ENCODE measurements at regions not wholly inside any gene's neighbourhood (a gene's known extent, or its start where the extent isn't known, plus 50 kb on each side); places are given as distances from the start of the nearest gene placed in this dataset.

DNA sequence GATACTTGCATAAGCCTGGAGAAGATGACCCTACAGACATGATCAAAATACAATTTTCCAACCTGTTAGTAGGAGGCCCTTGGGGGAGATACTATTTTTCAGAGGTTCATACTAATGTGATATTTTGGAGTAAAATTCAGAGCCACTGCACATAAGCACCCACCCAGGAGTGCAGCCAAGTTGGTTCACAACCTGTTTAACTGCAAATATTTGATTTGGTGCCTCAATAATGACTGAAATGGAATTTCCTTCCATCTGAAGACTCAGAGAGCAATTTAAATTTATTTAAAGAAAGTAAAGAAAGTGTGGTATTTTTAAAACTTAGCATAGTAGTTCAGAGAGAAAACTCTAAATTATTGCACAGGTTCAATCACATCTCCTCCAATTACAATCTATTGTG lies 77.5 kb upstream of the FBN2 start:
- no peak overlapping the region for H3K4me3 ChIP-seq (ENCODE audit: low read depth, low read length)
- DNase-seq (ENCODE audit: low read depth) = no peak
- TF ChIP-seq POLR2A (IDR thresholded peaks at IDR 0.05; ENCODE audit: extremely low read depth, insufficient read length) (no peak), MYC (IDR thresholded peaks at IDR 0.05; ENCODE audit: low read depth, low read length) (no peak)
- TF ChIP-seq, protein P1, sequence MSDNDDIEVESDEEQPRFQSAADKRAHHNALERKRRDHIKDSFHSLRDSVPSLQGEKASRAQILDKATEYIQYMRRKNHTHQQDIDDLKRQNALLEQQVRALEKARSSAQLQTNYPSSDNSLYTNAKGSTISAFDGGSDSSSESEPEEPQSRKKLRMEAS (IDR thresholded peaks at IDR 0.05; ENCODE audit: low read depth, low read length) = no peak
- TF ChIP-seq, protein P2, sequence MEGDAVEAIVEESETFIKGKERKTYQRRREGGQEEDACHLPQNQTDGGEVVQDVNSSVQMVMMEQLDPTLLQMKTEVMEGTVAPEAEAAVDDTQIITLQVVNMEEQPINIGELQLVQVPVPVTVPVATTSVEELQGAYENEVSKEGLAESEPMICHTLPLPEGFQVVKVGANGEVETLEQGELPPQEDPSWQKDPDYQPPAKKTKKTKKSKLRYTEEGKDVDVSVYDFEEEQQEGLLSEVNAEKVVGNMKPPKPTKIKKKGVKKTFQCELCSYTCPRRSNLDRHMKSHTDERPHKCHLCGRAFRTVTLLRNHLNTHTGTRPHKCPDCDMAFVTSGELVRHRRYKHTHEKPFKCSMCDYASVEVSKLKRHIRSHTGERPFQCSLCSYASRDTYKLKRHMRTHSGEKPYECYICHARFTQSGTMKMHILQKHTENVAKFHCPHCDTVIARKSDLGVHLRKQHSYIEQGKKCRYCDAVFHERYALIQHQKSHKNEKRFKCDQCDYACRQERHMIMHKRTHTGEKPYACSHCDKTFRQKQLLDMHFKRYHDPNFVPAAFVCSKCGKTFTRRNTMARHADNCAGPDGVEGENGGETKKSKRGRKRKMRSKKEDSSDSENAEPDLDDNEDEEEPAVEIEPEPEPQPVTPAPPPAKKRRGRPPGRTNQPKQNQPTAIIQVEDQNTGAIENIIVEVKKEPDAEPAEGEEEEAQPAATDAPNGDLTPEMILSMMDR (IDR thresholded peaks at IDR 0.05; ENCODE audit: low read depth, low read length) = no peak

- no peak for TF ChIP-seq MYC (IDR thresholded peaks at IDR 0.05; ENCODE audit: low read depth, low read length)
- TF ChIP-seq POLR2A (IDR thresholded peaks at IDR 0.05; ENCODE audit: extremely low read depth, insufficient read length) = no peak
- TF ChIP-seq, protein P2 (IDR thresholded peaks at IDR 0.05; ENCODE audit: low read depth, low read length) = no peak
- TF ChIP-seq, protein P1 (IDR thresholded peaks at IDR 0.05; ENCODE audit: low read depth, low read length) = no peak
- DNase-seq (ENCODE audit: low read depth) = no peak
- no peak overlapping the region for H3K4me3 ChIP-seq (ENCODE audit: low read depth, low read length)
These were observed 88.6 kb upstream of the FBN2 start for GRCh38 chr5:128626536-128627090.

GRCh38 chr5:128627939-128628338 lies 89.9 kb upstream of the FBN2 start:
- H3K4me3 ChIP-seq (ENCODE audit: low read depth, low read length) = no peak overlapping the region
- TF ChIP-seq, protein P2 (IDR thresholded peaks at IDR 0.05; ENCODE audit: low read depth, low read length) = no peak
- TF ChIP-seq POLR2A (IDR thresholded peaks at IDR 0.05; ENCODE audit: extremely low read depth, insufficient read length) (no peak), MYC (IDR thresholded peaks at IDR 0.05; ENCODE audit: low read depth, low read length) (no peak)
- no peak for DNase-seq (ENCODE audit: low read depth)

DNA sequence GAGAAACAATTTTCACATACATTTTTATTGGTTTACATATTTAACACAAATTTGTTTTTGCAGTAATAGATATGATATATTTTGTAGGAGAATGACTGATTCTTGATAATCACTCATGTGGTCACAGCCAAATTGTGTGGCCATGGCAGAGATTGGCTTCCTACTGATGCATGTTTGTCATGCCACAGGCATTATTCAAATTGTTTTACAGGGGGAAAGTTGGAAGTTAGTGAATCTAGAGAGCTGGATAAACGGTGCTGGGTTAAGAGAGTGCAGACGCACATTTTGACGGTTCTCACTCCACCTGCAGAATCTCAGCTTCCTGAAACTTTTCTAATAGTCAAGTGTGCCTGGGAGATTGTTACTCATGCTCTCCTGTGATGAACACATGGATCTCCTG lies 91.1 kb upstream of the FBN2 start:
- H3K4me3 ChIP-seq (ENCODE audit: low read depth, low read length) = no peak overlapping the region
- no peak for DNase-seq (ENCODE audit: low read depth)
- TF ChIP-seq, protein P1 (IDR thresholded peaks at IDR 0.05; ENCODE audit: low read depth, low read length) = no peak
- TF ChIP-seq MYC (IDR thresholded peaks at IDR 0.05; ENCODE audit: low read depth, low read length) = no peak
- TF ChIP-seq, protein P2 (IDR thresholded peaks at IDR 0.05; ENCODE audit: low read depth, low read length) = no peak
- TF ChIP-seq POLR2A (IDR thresholded peaks at IDR 0.05; ENCODE audit: extremely low read depth, insufficient read length) = no peak

GRCh38 chr5:128630121-128630520 lies 92.1 kb upstream of the FBN2 start:
- no peak overlapping the region for H3K4me3 ChIP-seq (ENCODE audit: low read depth, low read length)
- no peak for DNase-seq (ENCODE audit: low read depth)
- TF ChIP-seq POLR2A (IDR thresholded peaks at IDR 0.05; ENCODE audit: extremely low read depth, insufficient read length) (no peak), MYC (IDR thresholded peaks at IDR 0.05; ENCODE audit: low read depth, low read length) (no peak)
- TF ChIP-seq, protein P1 (IDR thresholded peaks at IDR 0.05; ENCODE audit: low read depth, low read length) = no peak
- TF ChIP-seq, protein P2 (IDR thresholded peaks at IDR 0.05; ENCODE audit: low read depth, low read length) = no peak

DNA sequence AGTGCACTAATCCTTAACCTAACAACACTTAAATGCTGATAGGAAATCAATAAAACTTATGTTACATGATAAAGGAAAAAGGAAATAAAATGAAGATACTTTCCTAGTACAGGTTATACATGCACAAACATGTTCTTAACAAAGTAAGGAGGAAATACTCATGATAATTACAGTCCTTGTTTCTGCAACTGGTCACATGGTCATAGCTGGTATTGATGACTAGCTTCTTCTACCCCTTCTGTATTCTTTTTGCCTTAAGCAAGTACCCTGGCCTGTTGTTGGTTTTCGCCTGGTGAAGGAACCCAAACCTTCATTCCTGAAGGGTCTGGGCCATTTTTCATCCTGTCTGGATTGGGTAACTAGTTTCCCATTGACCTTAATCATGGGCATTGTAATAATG lies 93.7 kb upstream of the FBN2 start:
- no peak for DNase-seq (ENCODE audit: low read depth)
- TF ChIP-seq MYC (IDR thresholded peaks at IDR 0.05; ENCODE audit: low read depth, low read length) = no peak
- TF ChIP-seq, protein P1 (IDR thresholded peaks at IDR 0.05; ENCODE audit: low read depth, low read length) = no peak
- no peak overlapping the region for H3K4me3 ChIP-seq (ENCODE audit: low read depth, low read length)
